ENCODE measurements at regions not wholly inside any gene's neighbourhood (a gene's known extent, or its start where the extent isn't known, plus 50 kb on each side); places are given as distances from the start of the nearest gene placed in this dataset.

DNA sequence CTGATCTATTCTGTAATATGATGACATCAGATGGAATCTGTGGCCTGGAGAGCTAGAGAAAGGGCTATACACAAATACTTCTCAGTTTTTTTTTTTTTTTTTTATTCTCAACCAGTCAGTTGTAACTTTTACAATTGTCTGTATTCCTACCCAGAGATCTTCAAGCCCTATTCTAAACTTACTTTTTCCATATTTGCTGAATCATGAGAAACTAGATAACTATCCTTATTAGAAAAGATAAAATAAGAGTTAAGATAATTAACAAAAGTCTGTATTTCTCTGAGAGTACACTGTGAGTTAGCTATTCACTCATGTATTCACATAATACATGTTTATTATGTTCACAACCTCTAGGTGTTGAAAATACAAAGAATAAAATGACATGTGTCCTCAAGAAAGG is 1575.9 kb downstream of the EFNA5 start:
- Mint-ChIP-seq H3K36me3 (ENCODE audit: insufficient read depth in 1 of 3, low read depth in 3 of 3) (peaks cover 0 to 5% (median 2%) of the 10 kb centered on the region in 3 experiments; a peak in 3 of 7 replicates), H3K27ac (no peak overlapping the region), H3K4me3 (no peak overlapping the region), H3K27me3 (ENCODE audit: low read depth) (no peaks in the 10 kb centered on the region), H3K4me1 (peaks cover 2 to 4% of the 10 kb centered on the region in 2 experiments), H3K9me3 (peaks cover 2 to 3% of the 10 kb centered on the region in 2 experiments; a peak in 1 of 5 replicates)
- Histone ChIP-seq H2AK5ac (ENCODE audit: insufficient read length, low read length) (no peak overlapping the region), H2BK12ac (ENCODE audit: insufficient read length, low read depth, low read length) (no peak overlapping the region), H3K4me2 (ENCODE audit: insufficient read depth, insufficient read length, low read length) (no peak overlapping the region), H3T11ph (ENCODE audit: low read length) (no peak overlapping the region), H4K20me1 (ENCODE audit: control insufficient read depth, insufficient read depth, insufficient read length) (no peaks in the 10 kb centered on the region), H3K27ac (ENCODE audit: insufficient read length, low read depth, low read length) (no peak overlapping the region), H3K4me1 (ENCODE audit: insufficient read depth, low read length) (no peaks in the 10 kb centered on the region; the same call in 1 of the 2 replicates), H3K9ac (ENCODE audit: extremely low read depth, insufficient read length, low read length) (no peak overlapping the region), H3K23me2 (ENCODE audit: insufficient read length, low read depth, low read length, poor library complexity, severe bottlenecking) (no peaks in the 10 kb centered on the region), H3K14ac (ENCODE audit: insufficient read depth, low read length) (no peak overlapping the region), H2BK15ac (ENCODE audit: low read depth, low read length) (no peak overlapping the region), H4K8ac (replicated peaks; ENCODE audit: insufficient read length, low read depth, low read length) (no peak overlapping the region), H4K5ac (ENCODE audit: insufficient read length, low read depth, low read length) (no peak overlapping the region), H3K9me3 (ENCODE audit: control insufficient read depth, low read depth, low read length) (no peaks in the 10 kb centered on the region), H3K27me3 (ENCODE audit: insufficient read depth, low read length) (no peaks in the 10 kb centered on the region), H3K18ac (ENCODE audit: insufficient read length, low read depth, low read length) (no peak overlapping the region), H4K91ac (ENCODE audit: insufficient read length, low read depth, low read length) (no peak overlapping the region), H2BK20ac (ENCODE audit: low read depth, low read length, poor library complexity, severe bottlenecking) (no peak overlapping the region), H3K79me1 (ENCODE audit: insufficient read depth, low read depth, low read length, poor library complexity, severe bottlenecking) (no peaks in the 10 kb centered on the region), H2AFZ (ENCODE audit: low read length) (no peak overlapping the region), H3K79me2 (ENCODE audit: insufficient read depth, low read length) (no peaks in the 10 kb centered on the region), H2BK120ac (ENCODE audit: low read depth, low read length, poor library complexity, severe bottlenecking) (no peak overlapping the region), H2BK5ac (ENCODE audit: insufficient read length, low read length) (no peak overlapping the region), H3K56ac (ENCODE audit: insufficient read length, low read depth, low read length) (no peak overlapping the region), H3K23ac (ENCODE audit: insufficient read length, low read depth, low read length) (no peak overlapping the region), H3K4ac (ENCODE audit: low read depth, low read length) (no peak overlapping the region)
- DNase-seq = no peak
- TF ChIP-seq CTCF (conservative IDR thresholded peaks at IDR 0.05) = no peak
